Calu3 (cell line): ENCODE measurements at regions not wholly inside any gene's neighbourhood (a gene's known extent, or its start where the extent isn't known, plus 50 kb on each side); places are given as distances from the start of the nearest gene placed in this dataset.

ENCODE experiments used
- BruUV-seq: library from RNA; stranded (reverse); fragments of 400-500 nt; replicated peaks from 2 replicates; lab custom pipeline; 2021; lab: Mats Ljungman, UMichigan
- CTCF ChIA-PET: fragments of 300-600 bp; sonication (Branson Sonifier 250); formaldehyde crosslinking; loops from one replicate; lab custom pipeline; 2022; ENCODE audit warnings: antibody characterized with exemption; lab: Charles Lee
- DNase-seq: peaks from one replicate; pipeline ENCODE4 v3.0.0; 2022
- H3K27ac Mint-ChIP-seq: one replicate; pipeline ENCODE4 v1.8.0; 2022; ENCODE audit warnings: mixed read lengths; ENCODE audit not compliant: unreplicated experiment
- H3K27me3 Mint-ChIP-seq: one replicate; pipeline ENCODE4 v1.8.0; 2022; ENCODE audit warnings: mixed read lengths; ENCODE audit not compliant: unreplicated experiment
- H3K36me3 Mint-ChIP-seq: one replicate; pipeline ENCODE4 v1.8.0; 2022; ENCODE audit warnings: mild to moderate bottlenecking, moderate library complexity, mixed read lengths; ENCODE audit not compliant: insufficient read depth, unreplicated experiment
- H3K4me1 Mint-ChIP-seq: one replicate; pipeline ENCODE4 v1.8.0; 2022; ENCODE audit warnings: mild to moderate bottlenecking, low read depth, mixed read lengths; ENCODE audit not compliant: unreplicated experiment
- H3K4me3 Mint-ChIP-seq: one replicate; pipeline ENCODE4 v1.8.0; 2022; ENCODE audit warnings: mild to moderate bottlenecking, low read depth, moderate library complexity, mixed read lengths; ENCODE audit not compliant: unreplicated experiment
- H3K9me3 Mint-ChIP-seq: one replicate; pipeline ENCODE4 v1.8.0; 2022; ENCODE audit warnings: low read depth, mixed read lengths; ENCODE audit not compliant: unreplicated experiment
- CTCF ChIP-seq: fragments of 200-600 bp; IDR thresholded peaks from one replicate; pipeline ENCODE4 v1.8.0; 2022; ENCODE audit warnings: antibody characterized with exemption; ENCODE audit not compliant: unreplicated experiment
- intact Hi-C: fragments of 100-400 bp; cut with micrococcal nuclease; formaldehyde crosslinking; loops from one replicate; pipeline ENCODE4 v1.10.0; 2022; ENCODE audit not compliant: unreplicated experiment

DNA sequence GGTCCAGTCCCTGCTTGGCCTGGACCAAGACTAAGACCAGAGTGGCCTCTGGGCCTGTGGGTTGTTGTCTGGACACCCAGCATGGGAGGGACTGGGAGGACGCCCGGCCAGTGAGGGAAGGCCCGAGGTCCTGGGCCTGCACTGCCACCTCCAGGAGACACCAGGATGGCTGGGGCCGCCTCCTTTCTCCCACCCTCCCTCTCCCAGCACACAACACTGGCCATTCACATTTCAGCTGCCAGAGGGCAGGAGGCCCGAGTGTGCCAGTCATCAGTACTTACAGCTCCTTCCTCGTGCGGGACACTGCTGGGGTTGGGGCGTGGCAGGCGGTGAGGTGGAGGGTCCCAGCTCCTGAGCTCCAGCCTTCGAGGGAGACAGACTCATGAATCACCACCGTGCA, 133.5 kb downstream of the ASB1 start:
- DNase-seq: no peak
- H3K27me3 Mint-ChIP-seq: peaks cover 66% of the 10 kb centered on the region
- no peaks in the 10 kb centered on the region for H3K36me3 Mint-ChIP-seq
- H3K9me3 Mint-ChIP-seq: no peaks in the 10 kb centered on the region
- TF ChIP-seq CTCF: no peak
- no peak overlapping the region for H3K4me3 Mint-ChIP-seq
- H3K4me1 Mint-ChIP-seq: no peaks in the 10 kb centered on the region
- CTCF ChIA-PET: interaction anchor here (2.3 kb wide), 1 partner anchor 13 kb away, joined by 4 read pairs; no protein-coding TSS in a partner anchor
- no peak overlapping the region for H3K27ac Mint-ChIP-seq
- intact Hi-C loops: no loop called here
- no TSS peak for BruUV-seq

DNA sequence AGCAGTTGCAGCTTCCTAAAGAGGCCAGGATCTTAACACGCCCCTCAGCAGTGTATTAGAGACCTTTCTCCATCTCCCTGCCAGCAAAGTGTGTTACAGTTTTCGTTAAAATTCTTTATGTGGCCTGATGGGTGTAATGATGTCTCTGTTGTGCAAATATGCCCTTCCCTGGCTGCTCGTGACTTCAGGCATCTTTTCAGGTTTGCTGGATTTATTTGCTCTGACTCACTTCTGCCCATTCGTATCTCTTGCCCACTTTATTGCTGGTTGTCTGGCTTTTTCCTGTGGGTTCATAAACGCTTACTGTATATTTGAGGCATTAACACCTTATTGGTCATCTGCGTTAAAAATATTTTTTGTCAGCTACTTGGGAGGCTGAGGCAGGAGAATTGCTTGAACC, 134.5 kb downstream of the ASB1 start:
- DNase-seq: no peak
- TF ChIP-seq CTCF: no peak
- no TSS peak for BruUV-seq
- H3K4me1 Mint-ChIP-seq: no peaks in the 10 kb centered on the region
- no peaks in the 10 kb centered on the region for H3K36me3 Mint-ChIP-seq
- H3K27me3 Mint-ChIP-seq: peaks cover 57% of the 10 kb centered on the region
- no peak overlapping the region for H3K27ac Mint-ChIP-seq
- CTCF ChIA-PET: no interaction called here
- intact Hi-C loops: no loop called here
- H3K9me3 Mint-ChIP-seq: no peaks in the 10 kb centered on the region
- H3K4me3 Mint-ChIP-seq: no peak overlapping the region

DNA sequence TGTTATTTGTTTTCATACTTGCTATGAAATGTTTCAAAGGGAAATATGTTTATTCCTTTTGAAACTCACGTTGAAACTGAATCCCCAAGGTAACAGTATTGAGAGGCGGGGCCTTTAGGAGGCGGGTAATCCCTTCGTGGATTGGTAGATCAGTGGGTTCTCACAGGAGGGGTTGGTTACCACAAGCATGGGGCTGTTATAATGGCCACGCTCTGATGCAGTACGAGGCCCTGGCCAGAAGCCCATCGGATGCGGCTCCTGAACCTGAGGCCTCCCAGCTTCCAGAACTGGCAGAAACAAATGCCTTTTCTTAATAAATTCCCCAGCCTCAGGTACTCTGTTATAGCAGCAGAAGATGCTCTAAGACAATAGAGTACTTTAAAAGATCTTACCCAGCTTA, 135.7 kb downstream of the ASB1 start:
- BruUV-seq: no TSS peak
- H3K36me3 Mint-ChIP-seq: no peaks in the 10 kb centered on the region
- H3K4me3 Mint-ChIP-seq: no peak overlapping the region
- no peaks in the 10 kb centered on the region for H3K4me1 Mint-ChIP-seq
- H3K27ac Mint-ChIP-seq: no peak overlapping the region
- DNase-seq: no peak
- peaks cover 44% of the 10 kb centered on the region for H3K27me3 Mint-ChIP-seq
- intact Hi-C loops: no loop called here
- no peak for TF ChIP-seq CTCF
- H3K9me3 Mint-ChIP-seq: no peaks in the 10 kb centered on the region
- CTCF ChIA-PET: no interaction called here

DNA sequence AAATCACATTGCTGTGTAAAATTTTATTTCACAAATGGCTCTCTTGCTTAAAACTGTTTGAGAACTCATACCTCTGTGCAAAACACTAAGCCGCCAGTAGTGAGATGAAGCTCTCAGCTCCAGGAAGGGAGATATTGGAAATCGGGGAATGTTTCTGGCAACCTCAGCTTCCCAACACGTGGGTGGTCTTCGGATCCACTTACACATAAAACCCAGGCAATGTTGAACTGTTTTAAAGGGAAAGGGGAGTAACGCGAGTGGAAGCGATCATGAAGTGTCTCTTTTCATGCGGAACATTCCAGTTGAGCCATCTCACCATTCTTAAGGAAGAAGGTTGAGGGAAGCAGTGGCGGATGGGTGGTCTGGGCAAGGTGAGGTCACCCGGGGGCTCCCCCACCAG, 136.8 kb downstream of the ASB1 start:
- H3K27me3 Mint-ChIP-seq: peaks cover 35% of the 10 kb centered on the region
- intact Hi-C loops: no loop called here
- H3K36me3 Mint-ChIP-seq: no peaks in the 10 kb centered on the region
- DNase-seq: no peak
- no peak overlapping the region for H3K27ac Mint-ChIP-seq
- H3K9me3 Mint-ChIP-seq: no peaks in the 10 kb centered on the region
- no peaks in the 10 kb centered on the region for H3K4me1 Mint-ChIP-seq
- no TSS peak for BruUV-seq
- no peak for TF ChIP-seq CTCF
- CTCF ChIA-PET: no interaction called here
- H3K4me3 Mint-ChIP-seq: no peak overlapping the region
